NOMO-1 treated with dmso at 0.1 percent for 144 hours (cell line): ENCODE measurements at regions not wholly inside any gene's neighbourhood (a gene's known extent, or its start where the extent isn't known, plus 50 kb on each side); places are given as distances from the start of the nearest gene placed in this dataset.

ENCODE experiments used
- DNase-seq: peaks from one replicate; lab custom pipeline; 2025; ENCODE audit not compliant: unreplicated experiment; lab: John Stamatoyannopoulos, UW

GRCh38 chr13:34515201-34515600 lies 426.9 kb upstream of the NBEA start:
- no peak for DNase-seq

GRCh38 chr13:34521171-34521570 lies 420.9 kb upstream of the NBEA start:
- no peak for DNase-seq

- DNase-seq, result no peak
Observed at GRCh38 chr13:34522808-34523207, 419.3 kb upstream of the NBEA start.

- DNase-seq, result no peak
Observed at GRCh38 chr13:34523406-34523805, 418.7 kb upstream of the NBEA start.

GRCh38 chr13:34533941-34534340 lies 408.1 kb upstream of the NBEA start:
- DNase-seq, result no peak

- DNase-seq, result no peak
Observed at GRCh38 chr13:34542321-34542720, 399.7 kb upstream of the NBEA start.

GRCh38 chr13:34543836-34544235 lies 398.2 kb upstream of the NBEA start:
- DNase-seq, result no peak

- DNase-seq, result no peak
Observed at GRCh38 chr13:34545461-34545860, 396.6 kb upstream of the NBEA start.

- DNase-seq, result no peak
Observed at GRCh38 chr13:34546344-34547250, 395.5 kb upstream of the NBEA start.

- DNase-seq, result no peak
Observed at GRCh38 chr13:34547929-34548328, 394.1 kb upstream of the NBEA start.

GRCh38 chr13:34553376-34553775 lies 388.7 kb upstream of the NBEA start:
- no peak for DNase-seq

GRCh38 chr13:34555988-34556387 lies 386.1 kb upstream of the NBEA start:
- DNase-seq, result no peak

- DNase-seq, result no peak
Observed at GRCh38 chr13:34561033-34561432, 381.0 kb upstream of the NBEA start.

- no peak for DNase-seq
Observed at GRCh38 chr13:34567597-34567996, 374.5 kb upstream of the NBEA start.

- no peak for DNase-seq
Observed at GRCh38 chr13:34570698-34571353, 371.2 kb upstream of the NBEA start.

- no peak for DNase-seq
Observed at GRCh38 chr13:34571716-34572115, 370.4 kb upstream of the NBEA start.

- DNase-seq, result no peak
Observed at GRCh38 chr13:34577051-34577450, 365.0 kb upstream of the NBEA start.

- DNase-seq, result no peak
Observed at GRCh38 chr13:34578471-34578870, 363.6 kb upstream of the NBEA start.

GRCh38 chr13:34578917-34579316 lies 363.2 kb upstream of the NBEA start:
- no peak for DNase-seq

GRCh38 chr13:34583181-34583580 lies 358.9 kb upstream of the NBEA start:
- DNase-seq, result no peak

GRCh38 chr13:34587576-34587975 lies 354.5 kb upstream of the NBEA start:
- no peak for DNase-seq

GRCh38 chr13:34588362-34588761 lies 353.7 kb upstream of the NBEA start:
- no peak for DNase-seq
